ENCODE measurements at regions not wholly inside any gene's neighbourhood (a gene's known extent, or its start where the extent isn't known, plus 50 kb on each side); places are given as distances from the start of the nearest gene placed in this dataset.

GRCh38 chr1:34320053-34320669 lies 143.5 kb downstream of the C1orf94 start:
- WGBS (ENCODE audit: extremely low coverage, insufficient read length, low lambda C conversion rate) = no CpG with 5 or more reads among the region's 1 CpG
- Mint-ChIP-seq H3K4me1 (peaks cover 6 to 7% of the 10 kb centered on the region in 2 experiments; a peak in 3 of 4 replicates), H3K4me3 (no peak overlapping the region), H3K27ac (no peak overlapping the region), H3K36me3 (ENCODE audit: insufficient read depth in 1 of 3, low read depth in 3 of 3) (peaks cover 6 to 13% (median 7%) of the 10 kb centered on the region in 3 experiments), H3K9me3 (peaks cover 20 to 23% of the 10 kb centered on the region in 2 experiments), H3K27me3 (ENCODE audit: low read depth) (peaks cover 18% of the 10 kb centered on the region)
- no peak for DNase-seq
- H3K79me1 ChIP-seq (ENCODE audit: insufficient read depth, low read depth, low read length, poor library complexity, severe bottlenecking) = no peaks in the 10 kb centered on the region
- no peak overlapping the region for H3K9ac ChIP-seq (ENCODE audit: extremely low read depth, insufficient read length, low read length)
- H3K9me3 ChIP-seq (ENCODE audit: control insufficient read depth, low read depth, low read length) = peaks cover 5% of the 10 kb centered on the region
- no peak overlapping the region for H2BK5ac ChIP-seq (ENCODE audit: insufficient read length, low read length)
- no peak overlapping the region for H4K5ac ChIP-seq (ENCODE audit: insufficient read length, low read depth, low read length)
- H3K23ac ChIP-seq (ENCODE audit: insufficient read length, low read depth, low read length) = no peak overlapping the region
- H2BK120ac ChIP-seq (ENCODE audit: low read depth, low read length, poor library complexity, severe bottlenecking) = no peak overlapping the region
- no peak overlapping the region for H2BK15ac ChIP-seq (ENCODE audit: low read depth, low read length)
- no peak overlapping the region for H2AFZ ChIP-seq (ENCODE audit: low read length)
- no peak overlapping the region for H3T11ph ChIP-seq (ENCODE audit: low read length)
- no peak overlapping the region for H2BK20ac ChIP-seq (ENCODE audit: low read depth, low read length, poor library complexity, severe bottlenecking)
- H3K4me2 ChIP-seq (ENCODE audit: insufficient read depth, insufficient read length, low read length) = no peak overlapping the region
- H4K20me1 ChIP-seq (ENCODE audit: control insufficient read depth, insufficient read depth, insufficient read length) = no peaks in the 10 kb centered on the region
- TF ChIP-seq CTCF (conservative IDR thresholded peaks at IDR 0.05) = no peak
- no peaks in the 10 kb centered on the region for H3K79me2 ChIP-seq (ENCODE audit: insufficient read depth, low read length)
- no peaks in the 10 kb centered on the region for H3K4me1 ChIP-seq (ENCODE audit: insufficient read depth, low read length)
- H3K56ac ChIP-seq (ENCODE audit: insufficient read length, low read depth, low read length) = no peak overlapping the region
- H3K23me2 ChIP-seq (ENCODE audit: insufficient read length, low read depth, low read length, poor library complexity, severe bottlenecking) = no peaks in the 10 kb centered on the region
- H2BK12ac ChIP-seq (ENCODE audit: insufficient read length, low read depth, low read length) = no peak overlapping the region
- no peaks in the 10 kb centered on the region for H3K27me3 ChIP-seq (ENCODE audit: insufficient read depth, low read length)
- H2AK5ac ChIP-seq (ENCODE audit: insufficient read length, low read length) = no peak overlapping the region
- H4K8ac ChIP-seq (replicated peaks; ENCODE audit: insufficient read length, low read depth, low read length) = no peak overlapping the region
- no peak overlapping the region for H4K91ac ChIP-seq (ENCODE audit: insufficient read length, low read depth, low read length)
- no peak overlapping the region for H3K14ac ChIP-seq (ENCODE audit: insufficient read depth, low read length)
- no peak overlapping the region for H3K4ac ChIP-seq (ENCODE audit: low read depth, low read length)
- no peak overlapping the region for H3K27ac ChIP-seq (ENCODE audit: insufficient read length, low read depth, low read length)
- no peak overlapping the region for H3K18ac ChIP-seq (ENCODE audit: insufficient read length, low read depth, low read length)

Data from H9 (cell line).